ENCODE measurements at regions not wholly inside any gene's neighbourhood (a gene's known extent, or its start where the extent isn't known, plus 50 kb on each side); places are given as distances from the start of the nearest gene placed in this dataset.
"Not testable (repeated sequence)": the region's sequence is repeated elsewhere in the genome, so short reads cannot be mapped to it uniquely, and the experiment has no call there.

DNA sequence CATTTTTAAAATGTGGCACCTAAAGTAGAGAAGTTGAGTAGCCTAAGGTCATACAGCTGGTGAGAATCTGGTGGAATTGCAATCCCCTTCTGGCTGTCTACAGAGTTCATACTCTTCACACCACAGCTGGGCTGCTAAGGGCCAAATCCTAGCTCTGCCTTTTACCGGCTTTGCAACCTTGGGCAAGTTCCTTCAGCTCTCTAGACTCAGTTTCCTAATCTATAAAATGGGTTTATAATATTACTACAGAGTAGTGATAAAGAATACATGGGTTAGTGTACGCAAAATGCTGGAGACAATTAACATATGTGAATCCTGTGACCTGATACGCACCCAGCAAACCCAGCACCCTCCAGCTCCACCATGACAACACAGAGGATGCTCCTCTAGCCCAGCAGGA, 298.2 kb upstream of the MAF start:
- DNase-seq (ENCODE audit: low read depth in 2 of 2) = no peak

DNA sequence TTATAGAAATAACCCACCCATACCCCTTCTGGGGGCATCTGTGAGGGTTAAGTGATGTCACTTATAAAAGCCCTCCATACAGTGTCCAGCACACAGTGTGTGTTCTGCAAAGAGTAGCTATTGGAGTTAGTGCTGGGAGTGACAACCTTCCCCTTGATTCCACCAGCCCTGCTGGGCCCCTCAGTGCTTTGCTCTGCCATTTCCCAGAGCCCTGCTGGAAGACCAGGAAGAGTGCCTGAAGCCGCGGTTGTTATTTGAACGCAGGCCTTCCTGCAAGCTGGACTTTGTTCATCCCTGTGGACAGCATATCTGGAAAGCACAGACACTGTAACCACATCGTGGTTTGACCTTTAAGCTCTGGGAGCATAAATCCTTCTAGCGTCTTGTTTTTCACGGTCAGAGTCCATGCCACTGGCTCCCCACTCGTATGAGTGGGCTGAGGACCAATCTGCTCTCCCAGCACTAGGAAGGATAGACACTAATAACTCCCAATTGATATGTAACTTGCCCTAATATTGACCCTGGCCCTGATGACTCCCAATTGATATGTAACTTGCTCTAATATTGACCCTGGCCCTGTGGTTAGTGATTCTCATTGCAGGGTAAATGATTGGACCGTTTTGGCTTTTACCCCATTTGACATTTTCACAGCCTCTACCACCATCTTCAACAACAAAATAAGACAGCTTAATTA, 297.1 kb upstream of the MAF start:
- DNase-seq (ENCODE audit: low read depth in 2 of 2) = no peak

DNA sequence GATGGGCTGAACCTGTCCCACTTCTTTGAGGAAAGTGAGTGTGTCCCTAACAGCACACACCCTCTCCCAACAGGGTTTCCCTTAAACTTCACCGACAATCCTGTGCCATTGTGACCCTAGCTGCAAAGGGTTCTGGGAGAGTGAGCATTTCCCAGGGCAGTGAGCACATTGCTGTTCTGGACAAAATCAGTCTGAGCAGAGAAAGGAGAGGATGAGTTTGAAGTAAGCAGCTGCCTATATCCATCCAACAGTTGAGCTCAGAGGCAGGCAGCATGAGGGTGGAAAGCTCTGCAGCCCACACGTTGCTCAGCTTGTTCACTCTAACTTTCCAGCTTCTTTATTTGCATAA, 296.5 kb upstream of the MAF start:
- DNase-seq (ENCODE audit: low read depth in 2 of 2) = no peak

DNA sequence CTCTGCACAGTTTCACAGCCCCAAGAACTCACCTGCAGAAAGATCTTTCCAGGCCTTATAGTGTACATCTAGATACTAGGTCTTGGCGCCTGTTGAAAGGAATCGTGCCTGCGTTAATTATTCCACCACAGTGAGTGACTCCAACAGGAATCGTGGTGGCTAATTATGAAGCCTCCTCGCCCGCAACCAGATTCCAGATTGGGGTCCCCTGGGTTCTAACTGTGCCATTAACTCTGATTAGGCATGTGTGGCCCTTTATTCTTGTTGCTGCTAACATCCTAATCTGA, 295.3 kb upstream of the MAF start:
- DNase-seq (ENCODE audit: low read depth in 2 of 2) = no peak

DNA sequence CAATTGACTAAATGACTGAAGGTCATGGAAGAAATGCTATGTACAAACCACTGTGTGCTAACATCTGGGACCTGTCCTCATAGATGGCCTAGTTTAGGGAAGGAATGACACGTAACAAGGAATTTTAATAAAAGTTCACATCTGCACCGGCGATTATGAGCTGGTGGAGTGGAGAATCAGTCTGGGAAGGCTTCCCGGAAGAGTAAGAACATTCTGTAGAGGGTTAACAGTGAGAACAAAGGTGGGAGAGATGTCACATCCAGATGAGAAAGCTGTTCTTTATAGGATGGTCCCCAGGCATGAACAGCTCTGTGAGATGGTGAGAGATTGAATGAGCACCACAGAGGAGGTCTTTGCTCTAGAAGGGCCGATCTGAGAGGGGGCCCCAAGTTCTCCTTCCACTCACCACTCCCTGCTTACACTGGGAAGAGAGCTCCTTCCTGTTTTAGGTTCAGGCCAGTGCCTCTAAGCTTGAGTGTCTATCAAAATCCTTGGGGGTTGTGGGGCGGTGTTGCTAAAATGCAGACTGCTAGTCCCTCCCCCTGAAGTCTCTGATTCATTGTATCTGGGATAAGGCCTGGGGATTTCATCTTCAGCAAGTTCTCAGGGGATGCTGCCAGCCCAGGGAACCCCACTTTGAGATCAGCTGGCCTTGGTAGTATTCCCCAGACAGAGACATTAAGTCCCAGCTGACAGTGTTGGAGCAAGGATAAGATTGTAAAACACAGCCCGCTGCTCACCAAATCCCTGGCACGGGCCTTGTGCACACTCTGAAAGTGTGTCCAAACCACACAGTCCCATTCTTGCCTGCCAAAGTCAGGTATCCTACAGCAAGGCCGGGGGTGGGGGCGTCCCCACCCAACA, 294.7 kb upstream of the MAF start:
- DNase-seq (ENCODE audit: low read depth in 2 of 2) = no peak

DNA sequence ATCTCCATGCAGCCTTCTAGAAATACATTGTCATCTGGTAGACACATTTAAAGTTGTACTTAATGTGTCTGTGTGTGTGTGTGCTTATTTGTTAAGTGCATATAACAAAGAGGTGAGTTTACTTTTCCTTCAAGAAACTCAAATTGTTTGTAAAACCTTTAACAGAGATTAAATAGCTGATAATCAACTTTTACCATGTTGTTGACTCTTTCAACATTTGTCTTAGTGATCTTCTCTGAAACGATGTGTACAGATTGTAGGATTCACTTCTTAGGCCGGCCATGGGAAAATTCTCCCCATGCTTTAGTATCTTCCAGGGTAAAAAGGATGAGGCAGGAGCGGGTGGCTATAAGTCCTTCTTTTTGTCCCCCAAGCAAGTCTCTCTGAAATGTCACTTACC, 292.9 kb upstream of the MAF start:
- DNase-seq (ENCODE audit: low read depth in 2 of 2) = no peak

DNA sequence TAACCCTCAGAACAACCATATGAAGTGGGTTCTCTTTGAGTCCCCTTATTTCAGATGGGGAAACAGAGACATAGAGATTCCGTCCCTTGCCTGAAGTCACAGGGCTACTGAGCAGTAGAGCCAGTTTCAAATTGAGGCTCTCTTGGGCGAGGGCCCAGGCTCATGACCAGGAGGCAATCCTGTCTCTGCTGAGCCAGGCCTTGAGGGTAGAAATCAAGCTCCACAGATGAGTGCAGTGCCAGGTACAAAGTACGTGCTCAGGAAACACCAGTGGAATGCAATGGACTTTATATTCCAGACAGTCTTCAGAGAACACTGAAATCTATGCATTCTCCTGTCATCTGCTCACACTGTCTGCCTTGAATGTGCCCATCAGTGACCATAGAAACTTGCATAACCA, 291.7 kb upstream of the MAF start:
- DNase-seq (ENCODE audit: low read depth in 2 of 2) = no peak

DNA sequence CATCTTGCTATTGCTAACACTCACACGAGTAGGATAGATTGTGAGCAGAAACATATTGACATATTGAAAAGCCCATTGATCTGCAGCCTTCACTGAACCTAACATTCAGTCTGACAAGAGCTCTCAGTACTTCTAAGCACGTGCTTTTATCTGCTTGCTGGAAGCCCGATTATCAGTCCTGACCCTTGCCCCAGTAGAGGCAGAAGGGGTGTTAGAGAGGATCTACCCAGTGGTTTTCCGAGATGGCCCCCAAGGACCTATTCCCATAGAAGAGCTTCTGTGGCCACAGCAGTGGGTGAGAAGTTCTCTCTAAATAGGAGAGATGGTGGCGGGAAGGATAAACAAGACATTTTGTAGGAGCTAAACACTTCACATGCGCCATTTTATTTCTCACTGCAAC, 290.9 kb upstream of the MAF start:
- no peak for DNase-seq (ENCODE audit: low read depth in 2 of 2)

DNA sequence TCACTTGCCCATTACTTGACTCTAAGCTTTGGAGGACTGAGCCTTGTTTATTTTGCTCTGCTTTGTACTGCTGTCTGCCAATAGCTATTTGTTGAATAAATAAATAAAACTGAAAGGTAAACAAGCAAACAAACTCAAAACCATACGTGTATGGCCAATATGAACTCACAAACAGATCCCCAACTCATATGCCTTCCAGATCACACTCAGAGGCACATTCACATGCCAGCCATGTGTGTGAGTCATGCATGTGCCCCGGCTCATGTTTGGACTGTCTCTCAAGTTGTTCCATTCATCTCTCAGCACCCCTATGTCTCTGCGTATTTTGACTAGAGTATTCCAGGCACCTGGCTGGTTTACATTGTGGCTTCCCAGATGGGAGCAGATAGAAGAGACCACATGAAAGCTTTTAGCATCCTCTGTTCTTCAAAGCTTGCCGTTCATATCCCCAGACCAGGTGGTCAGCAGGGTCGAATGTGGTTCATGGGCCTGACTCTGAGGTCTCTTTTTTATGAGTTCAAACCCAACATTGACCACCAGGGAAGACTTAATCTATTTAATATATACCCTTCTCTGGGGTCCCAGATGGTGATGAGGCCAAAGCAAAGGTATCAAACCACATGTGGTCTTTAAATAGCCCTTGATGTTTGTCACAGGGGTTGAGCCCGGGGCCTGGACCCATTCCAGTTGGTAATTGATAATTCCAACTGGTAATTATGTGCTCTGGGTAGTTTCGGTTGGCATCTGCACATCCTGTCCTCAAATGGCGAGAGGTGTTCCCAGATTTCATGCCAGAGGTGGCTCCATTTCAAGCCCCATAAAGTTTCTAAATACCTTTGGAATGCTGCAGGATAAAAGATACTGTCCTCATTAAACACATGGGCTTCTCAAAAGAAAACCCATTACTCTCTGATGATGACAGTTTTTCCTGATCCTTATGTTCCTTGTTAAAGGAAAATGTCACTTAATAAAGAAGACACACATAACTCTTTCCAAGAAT, 287.3 kb upstream of the MAF start:
- DNase-seq (ENCODE audit: low read depth in 2 of 2) = no peak

DNA sequence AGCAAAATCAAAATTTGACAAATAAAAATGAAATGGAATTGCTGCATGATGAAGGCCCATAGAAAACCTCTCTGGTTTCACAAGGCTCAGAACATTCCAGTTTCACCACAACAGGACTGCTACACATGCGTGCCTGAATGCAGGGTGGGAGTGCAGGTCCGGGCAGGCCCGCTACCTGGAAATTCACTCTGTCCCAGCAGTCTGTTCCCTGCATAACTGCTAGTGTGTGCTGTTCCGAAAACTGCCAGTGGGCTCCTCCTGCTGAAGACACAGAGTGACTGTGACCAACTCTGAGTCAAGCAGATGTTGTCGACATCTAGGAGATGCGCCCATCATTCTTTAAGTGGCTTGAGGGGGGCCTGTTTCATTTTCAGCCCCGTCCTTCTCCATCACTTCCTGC, 284.8 kb upstream of the MAF start:
- DNase-seq (ENCODE audit: low read depth in 2 of 2) = no peak

DNA sequence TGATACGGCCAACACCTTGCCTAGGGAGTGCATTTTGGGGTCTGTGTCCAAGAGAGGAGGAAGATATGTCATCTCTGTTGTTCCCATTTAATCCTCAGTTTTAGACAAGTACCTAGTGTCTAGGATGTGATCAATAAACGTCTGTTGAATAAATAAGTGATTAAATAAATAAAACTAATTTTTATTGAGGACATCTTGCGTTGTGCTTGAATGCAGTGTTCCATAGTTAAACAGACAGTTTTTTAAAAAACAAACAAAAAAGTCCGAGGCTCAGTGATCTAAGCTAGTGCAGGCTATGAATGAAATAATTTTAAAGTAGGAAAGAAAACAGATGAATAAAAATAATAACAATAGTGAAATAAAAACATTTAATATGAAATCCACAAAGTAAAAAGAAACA, 283.0 kb upstream of the MAF start:
- DNase-seq (ENCODE audit: low read depth in 2 of 2) = no peak

DNA sequence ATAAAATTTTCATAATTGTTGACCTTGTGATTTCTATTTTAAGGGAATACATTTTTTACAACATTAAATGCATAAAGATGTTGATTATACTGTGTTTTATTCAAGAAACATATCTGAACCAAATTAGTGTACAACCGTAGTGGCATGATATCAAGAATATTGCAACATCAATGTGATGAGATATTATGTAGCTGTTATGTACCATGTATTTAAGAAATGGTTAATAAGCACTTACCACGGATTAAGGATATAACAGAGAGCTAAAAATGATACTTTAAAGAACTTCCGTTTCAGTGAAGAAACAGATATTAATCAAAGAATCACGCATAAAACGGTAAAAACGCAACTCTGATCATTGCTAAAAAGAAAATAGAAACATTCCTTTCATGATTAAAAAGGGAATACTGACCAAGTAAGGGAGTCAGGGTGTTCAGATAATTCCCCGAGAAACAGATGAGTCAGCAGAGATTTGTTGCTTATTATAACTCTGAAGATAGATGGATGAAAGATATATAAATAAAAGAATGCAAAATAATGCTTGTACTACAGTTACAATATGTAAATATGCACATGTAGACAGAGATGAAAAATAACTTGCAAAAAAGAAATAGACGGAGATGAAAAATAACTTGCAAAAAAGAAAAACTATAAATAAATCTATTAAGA, 281.9 kb upstream of the MAF start:
- no peak for DNase-seq (ENCODE audit: low read depth in 2 of 2)

DNA sequence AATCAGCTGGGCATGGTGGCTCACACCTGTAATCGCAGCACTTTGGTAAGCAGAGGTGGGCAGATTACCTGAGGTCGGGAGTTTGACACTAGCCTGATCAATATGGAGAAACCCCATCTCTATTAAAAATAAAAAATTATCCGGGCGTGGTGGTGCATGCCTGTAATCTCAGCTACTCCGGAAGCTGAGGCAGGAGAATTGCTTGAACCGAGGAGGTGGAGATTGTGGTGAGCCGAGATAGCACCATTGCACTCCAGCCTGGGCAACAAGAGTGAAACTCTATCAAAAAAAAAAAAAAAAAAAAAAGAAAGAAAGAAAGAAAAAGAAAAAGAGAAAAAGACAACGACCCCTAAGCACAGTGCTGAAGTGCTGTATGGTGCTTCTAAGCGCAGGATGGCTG, 280.6 kb upstream of the MAF start:
- DNase-seq (ENCODE audit: low read depth in 2 of 2) = not testable (repeated sequence)

DNA sequence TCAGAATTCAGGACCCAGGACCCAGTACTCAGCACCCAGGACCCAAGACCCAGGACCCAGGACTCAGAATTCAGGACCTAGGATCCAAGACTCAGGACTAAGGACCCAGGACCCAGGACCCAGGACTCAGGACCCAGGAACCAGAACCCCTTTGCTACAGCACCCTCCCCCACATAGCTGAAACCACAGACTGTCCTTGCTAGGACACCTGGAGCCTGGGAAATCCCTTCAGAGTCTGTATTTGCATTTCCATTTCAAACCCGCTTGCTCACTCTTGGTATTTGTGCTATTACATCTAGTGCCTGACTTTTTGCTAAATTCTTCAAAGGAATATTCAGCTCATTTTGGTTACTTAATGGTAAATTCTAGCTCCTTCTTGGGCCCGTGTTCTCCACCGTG, 275.8 kb upstream of the MAF start:
- no peak for DNase-seq (ENCODE audit: low read depth in 2 of 2)

DNA sequence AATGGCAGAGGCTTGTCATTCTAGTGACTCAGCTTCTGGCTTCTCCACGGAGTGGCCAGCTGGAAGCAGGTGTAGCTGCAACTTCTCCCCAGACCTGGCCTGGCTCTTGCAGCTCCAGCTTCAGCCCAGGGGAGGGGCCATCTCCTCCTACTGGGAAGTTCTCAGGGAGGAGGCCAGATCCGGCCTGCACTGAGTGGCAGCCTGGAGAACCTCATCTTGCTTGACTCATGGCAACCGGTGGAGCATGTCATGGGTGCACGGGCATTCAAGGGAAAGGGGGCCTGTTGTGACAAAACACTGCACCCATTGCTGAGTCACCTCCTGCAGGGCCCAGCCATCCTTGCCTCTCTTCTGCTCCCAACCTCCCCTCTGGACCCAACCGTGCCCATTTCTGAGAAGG, 273.9 kb upstream of the MAF start:
- DNase-seq (ENCODE audit: low read depth in 2 of 2) = no peak

DNA sequence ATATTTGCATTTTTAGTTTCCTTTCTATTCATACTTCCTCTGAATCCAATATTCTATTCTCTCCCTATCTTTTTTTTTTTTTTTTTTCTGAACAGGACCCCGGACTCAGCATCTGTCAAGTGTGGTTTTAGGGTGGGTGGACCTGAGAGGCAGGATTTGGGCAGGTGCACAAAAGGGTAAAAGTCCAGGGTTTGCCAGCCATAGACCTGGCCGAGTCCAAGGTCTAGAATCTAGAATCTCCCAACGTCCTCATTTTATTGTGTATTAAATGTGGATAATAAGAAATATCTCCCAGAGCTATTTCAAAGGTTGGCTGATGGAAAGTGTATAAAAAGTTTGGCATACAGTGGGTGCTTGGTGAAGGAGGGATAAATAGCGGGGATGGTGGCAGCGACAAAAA, 273.3 kb upstream of the MAF start:
- DNase-seq (ENCODE audit: low read depth in 2 of 2) = no peak

DNA sequence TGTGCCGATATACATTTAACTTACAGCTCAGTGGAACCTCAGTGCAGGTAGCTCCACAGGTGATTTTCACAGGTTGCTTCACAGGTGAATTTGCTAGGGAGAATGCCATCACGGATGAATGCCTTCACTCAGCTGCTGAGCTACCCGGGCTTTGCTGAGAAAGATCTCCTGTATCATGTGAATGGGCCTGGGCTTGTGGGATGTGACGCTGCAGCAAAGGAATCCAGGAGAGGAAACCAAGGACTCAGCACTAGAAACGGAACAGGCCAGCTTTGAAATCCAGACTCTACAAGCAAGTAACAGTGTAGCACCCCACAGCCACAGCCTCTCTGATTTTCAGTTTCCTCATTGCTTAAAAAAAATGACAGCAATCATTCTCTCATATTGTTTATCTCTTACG, 271.4 kb upstream of the MAF start:
- DNase-seq (ENCODE audit: low read depth in 2 of 2) = no peak

DNA sequence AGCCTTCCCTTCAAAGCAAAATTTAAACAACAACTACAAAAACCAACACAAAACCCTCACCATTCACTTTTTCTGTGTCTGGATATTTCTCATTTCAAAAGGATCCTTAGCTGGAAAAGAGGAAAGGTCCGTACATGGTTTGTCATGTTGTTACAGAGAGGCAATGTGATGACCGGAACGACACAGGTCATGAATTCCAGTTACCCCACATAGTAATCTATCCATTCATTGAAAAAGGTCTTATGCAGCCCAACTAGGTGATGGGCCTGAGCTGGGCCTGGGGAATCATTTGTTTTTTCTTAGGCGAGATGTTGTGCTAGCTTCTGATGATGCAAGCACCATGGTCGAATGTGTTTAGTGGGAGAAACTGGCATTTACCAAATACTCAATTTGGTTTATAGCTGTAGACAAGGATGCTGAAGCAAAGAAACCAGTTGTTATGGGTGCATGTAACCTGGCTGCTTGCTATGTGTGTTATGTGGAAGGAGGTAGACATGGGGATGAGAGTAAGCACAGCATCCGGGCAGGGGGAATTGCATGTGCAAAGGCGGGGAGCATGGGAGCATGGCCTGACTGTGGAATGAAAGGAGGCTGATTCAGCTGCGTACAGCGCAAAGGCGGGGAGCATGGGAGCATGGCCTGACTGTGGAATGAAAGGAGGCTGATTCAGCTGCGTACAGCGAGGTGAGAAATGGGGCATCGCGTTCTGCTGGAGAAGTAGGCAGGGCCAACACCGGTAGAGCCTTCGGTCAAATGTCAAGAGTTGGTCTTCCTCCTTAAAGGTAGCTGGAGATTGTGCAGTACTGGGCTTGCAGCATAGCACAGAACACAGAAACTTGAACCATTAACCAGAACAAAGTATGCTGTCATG, 269.7 kb upstream of the MAF start:
- DNase-seq (ENCODE audit: low read depth in 2 of 2) = no peak

DNA sequence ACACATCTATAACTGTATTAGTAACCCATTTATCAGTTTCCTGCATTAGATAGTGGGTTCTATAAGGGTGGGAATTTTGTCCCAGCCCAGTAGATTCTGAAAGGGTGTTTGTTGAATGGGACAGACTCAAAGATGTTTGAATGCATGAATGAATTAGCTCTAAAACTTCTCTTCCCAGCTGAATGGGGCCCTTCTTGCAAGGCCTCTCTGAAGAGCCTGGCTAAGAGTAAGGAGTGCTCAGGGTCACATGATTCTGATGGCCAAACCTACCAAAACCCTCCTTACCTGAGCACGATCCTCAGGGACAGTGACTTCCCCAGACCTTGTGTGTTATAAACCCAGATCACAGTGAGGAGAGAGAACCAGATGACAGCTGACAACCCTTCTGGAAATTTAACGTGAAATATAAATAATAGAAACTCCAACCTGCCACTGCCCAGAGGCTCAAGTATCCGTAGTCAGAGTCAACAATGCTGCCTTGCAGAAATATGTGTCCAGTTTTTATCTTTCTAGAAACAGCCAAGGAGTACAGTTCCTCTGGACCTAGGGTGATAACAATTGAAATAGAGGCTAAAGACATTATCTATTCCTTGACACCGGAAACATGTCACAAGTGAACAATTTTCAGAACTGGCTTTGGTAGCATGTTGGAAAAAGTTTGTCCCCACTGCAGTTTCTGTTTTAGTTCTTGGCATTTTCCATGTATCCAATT, 268.9 kb upstream of the MAF start:
- no peak for DNase-seq (ENCODE audit: low read depth in 2 of 2)

DNA sequence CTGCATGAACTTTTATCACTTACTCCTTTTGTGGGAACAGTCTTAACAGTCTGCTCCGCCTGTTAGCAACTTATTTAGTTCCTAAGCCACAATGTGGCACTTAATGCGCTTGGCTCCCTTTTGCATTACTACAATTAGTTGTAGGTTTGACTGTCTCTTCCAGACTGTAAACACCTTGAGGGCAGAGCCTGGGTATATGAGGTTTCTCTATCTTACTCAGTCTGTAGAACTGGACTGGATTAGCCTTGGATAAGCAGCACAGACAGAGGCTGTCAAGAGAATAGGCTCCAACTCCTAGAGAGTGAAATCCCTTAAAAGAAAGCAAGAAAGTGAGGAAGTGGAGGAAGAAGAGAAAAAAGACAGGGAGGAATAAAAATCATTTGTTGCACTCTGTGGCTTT, 268.3 kb upstream of the MAF start:
- no peak for DNase-seq (ENCODE audit: low read depth in 2 of 2)
